Endothelial cell of umbilical vein (primary cell): ENCODE measurements at regions not wholly inside any gene's neighbourhood (a gene's known extent, or its start where the extent isn't known, plus 50 kb on each side); places are given as distances from the start of the nearest gene placed in this dataset.
A peak's percentile ranks its signal among the peaks of the same experiment; 100 is the strongest.

Experiments
- BruUV-seq: library from RNA; stranded (reverse); fragments of 400-500 nt; replicated peaks from 2 replicates; lab custom pipeline; 2021; lab: Mats Ljungman, UMichigan
- CTCF ChIA-PET: fragments of 300-600, 350-600 bp; sonication (Branson Sonifier 250); formaldehyde crosslinking; loops from one replicate; lab custom pipeline; 2021; ENCODE audit warnings: antibody characterized with exemption, inconsistent platforms; lab: Charles Lee
- POLR2A ChIA-PET: fragments of 300-600, 350-600 bp; sonication (Branson Sonifier 250); formaldehyde crosslinking; loops from one replicate; lab custom pipeline; 2021; ENCODE audit warnings: antibody characterized with exemption, inconsistent platforms; lab: Charles Lee
- DNase-seq: peaks from one replicate; pipeline ENCODE4 v3.0.0-alpha.2; 2011; ENCODE audit warnings: low read depth, low spot score
- FAIRE-seq: peaks from 2 replicates; lab custom pipeline; 2011; peaks lifted over from hg19 to GRCh38; lab: Jason Lieb, UNC
- H2AFZ ChIP-seq: 2 replicates; pipeline ENCODE4 v1.6.0; 2012; ENCODE audit warnings: low read depth, low read length, control low read depth, inconsistent platforms
- H3K27ac ChIP-seq: 2 replicates; pipeline ENCODE4 v1.5.1; 2011; ENCODE audit warnings: low read depth, mild to moderate bottlenecking, control low read depth, low read length, moderate library complexity; ENCODE audit not compliant: insufficient read depth
- H3K27me3 ChIP-seq, 2 experiments: 2 replicates each; pipeline versions ENCODE4 v1.6.0 to v1.6.1; 2011; ENCODE audit warnings: low read length in 2 of 2, mixed read lengths in 1 of 2; ENCODE audit not compliant: control insufficient read depth in 2 of 2, insufficient read depth in 2 of 2
- H3K36me3 ChIP-seq, 2 experiments: 2 replicates in 1 of 2; 3 replicates in 1 of 2; pipeline ENCODE4 v1.5.1; 2011; ENCODE audit warnings: low read length in 2 of 2, mild to moderate bottlenecking in 1 of 2, moderate library complexity in 1 of 2; ENCODE audit not compliant: control insufficient read depth in 2 of 2, insufficient read depth in 2 of 2; ENCODE audit errors: extremely low read depth in 1 of 2
- H3K4me1 ChIP-seq: 3 replicates; pipeline ENCODE4 v1.5.1; 2011; ENCODE audit warnings: mild to moderate bottlenecking, low read length; ENCODE audit not compliant: control insufficient read depth, insufficient read depth; ENCODE audit errors: extremely low read depth
- H3K4me2 ChIP-seq: 2 replicates; pipeline ENCODE4 v1.6.1; 2011; ENCODE audit warnings: low read length, control low read depth, mixed read lengths; ENCODE audit not compliant: insufficient read depth
- H3K4me3 ChIP-seq, 3 experiments: fragments of 200-600 bp in 1 of 3; sonication (generic), shearing (Covaris generic) in 1 of 3; replicated peaks in 1 of 3; 2 replicates each; pipeline ENCODE4 v1.5.1; 2011 to 2016; ENCODE audit warnings: control low read depth in 3 of 3, low read length in 3 of 3, mild to moderate bottlenecking in 2 of 3, inconsistent platforms in 1 of 3, low read depth in 1 of 3, moderate library complexity in 1 of 3; ENCODE audit not compliant: insufficient read depth in 1 of 3
- H3K79me2 ChIP-seq: 2 replicates; pipeline ENCODE4 v1.6.0; 2012; ENCODE audit warnings: low read length, inconsistent platforms; ENCODE audit not compliant: control insufficient read depth, insufficient read depth
- H3K9ac ChIP-seq: replicated peaks from 2 replicates; pipeline ENCODE3; 2011; ENCODE audit warnings: low read length, control low read depth; ENCODE audit not compliant: insufficient read depth; ENCODE audit errors: extremely low read depth
- H3K9me1 ChIP-seq: replicated peaks from 3 replicates; pipeline ENCODE4 v1.6.0; 2011; ENCODE audit warnings: mild to moderate bottlenecking, low read length; ENCODE audit not compliant: control insufficient read depth, insufficient read depth; ENCODE audit errors: extremely low read depth
- H3K9me3 ChIP-seq: replicated peaks from 2 replicates; pipeline ENCODE4 v1.5.1; 2012; ENCODE audit warnings: low read length, inconsistent platforms; ENCODE audit not compliant: control insufficient read depth, insufficient read depth
- H4K20me1 ChIP-seq: replicated peaks from 2 replicates; pipeline ENCODE3; 2011; ENCODE audit warnings: mild to moderate bottlenecking, low read length; ENCODE audit not compliant: control insufficient read depth, insufficient read depth; ENCODE audit errors: extremely low read depth
- EZH2 ChIP-seq: IDR thresholded peaks from 2 replicates; pipeline ENCODE4 v1.6.1; 2012; ENCODE audit warnings: borderline replicate concordance, low read depth, mild to moderate bottlenecking, moderate library complexity, low read length, inconsistent platforms; ENCODE audit not compliant: severe bottlenecking
- FOS ChIP-seq: IDR thresholded peaks from 2 replicates; pipeline ENCODE4 v1.6.1; 2011; ENCODE audit warnings: mild to moderate bottlenecking, low read length, moderate library complexity, borderline replicate concordance; ENCODE audit not compliant: insufficient read depth
- GATA2 ChIP-seq: IDR thresholded peaks from 2 replicates; pipeline ENCODE4 v1.7.0; 2011; ENCODE audit warnings: low read depth, mild to moderate bottlenecking, moderate library complexity, mixed read lengths, low read length; ENCODE audit not compliant: insufficient read length, insufficient read depth
- JUN ChIP-seq: IDR thresholded peaks from 2 replicates; pipeline ENCODE4 v1.6.1; 2011; ENCODE audit warnings: borderline replicate concordance, low read depth; ENCODE audit not compliant: insufficient read length, insufficient read depth
- MYC ChIP-seq: IDR thresholded peaks from one replicate; pipeline ENCODE4 v1.6.1; 2011; ENCODE audit warnings: mild to moderate bottlenecking, low read depth, low read length
- POLR2A ChIP-seq: IDR thresholded peaks from 2 replicates; pipeline ENCODE4 v1.6.1; 2012; ENCODE audit warnings: low read depth, mild to moderate bottlenecking, control low read depth, low read length
- POLR2AphosphoS5 ChIP-seq: IDR thresholded peaks from 2 replicates; pipeline ENCODE4 v1.6.1; 2012; ENCODE audit warnings: low read depth, mild to moderate bottlenecking, control low read depth, low read length, moderate library complexity; ENCODE audit not compliant: insufficient read depth
- dilution Hi-C: fragments of 300-500 bp; cut with MboI; formaldehyde crosslinking; loops from one replicate; pipeline ENCODE4 v1.15.0; 2019; ENCODE audit warnings: low sequenced_read_pairs; ENCODE audit not compliant: extremely low pct_ligation_motif_present
- intact Hi-C: fragments of 100-400 bp; cut with micrococcal nuclease; formaldehyde crosslinking; loops from one replicate; pipeline ENCODE4 v1.10.0; 2022
- TF ChIP-seq, protein P1 (sequence below): IDR thresholded peaks from 2 replicates; pipeline ENCODE4 v1.6.1; 2011; ENCODE audit not compliant: insufficient read depth, insufficient read length
- TF ChIP-seq, protein P2 (sequence below), 2 donors: IDR thresholded peaks; 1 replicate in 1 of 2; 2 replicates in 1 of 2; pipeline ENCODE4 v1.5.1; 2011; ENCODE audit warnings: low read length in 2 of 2, mild to moderate bottlenecking in 2 of 2, moderate library complexity in 2 of 2, control low read depth in 1 of 2, inconsistent platforms in 1 of 2, low read depth in 1 of 2; ENCODE audit not compliant: insufficient read depth in 1 of 2; ENCODE audit errors: extremely low read depth in 1 of 2

DNA sequence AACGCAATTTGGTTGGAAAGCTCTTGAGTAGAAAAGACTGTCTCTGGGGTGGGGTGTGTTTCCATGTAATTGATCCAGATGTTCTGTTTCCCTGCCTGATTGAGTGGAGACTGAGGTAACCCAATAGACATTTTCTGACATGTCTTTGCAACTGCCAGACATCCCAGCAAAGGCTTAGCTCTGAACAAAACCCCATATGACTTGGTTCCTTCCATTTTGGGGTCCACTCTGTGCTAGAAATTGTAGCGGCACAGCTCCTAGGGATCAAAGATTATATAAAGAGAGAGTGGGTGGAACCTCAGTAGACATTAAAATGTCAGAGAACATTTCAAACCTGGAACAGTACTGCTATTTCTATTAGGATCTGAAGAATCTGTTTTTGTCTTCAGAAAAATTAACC lies 189.3 kb downstream of the EDN1 start:
- DNase-seq = no peak
- no peaks in the 10 kb centered on the region for H3K9me1 ChIP-seq
- peaks cover 48% of the 10 kb centered on the region for H3K4me1 ChIP-seq
- no peaks in the 10 kb centered on the region for H3K9me3 ChIP-seq
- H3K27me3 ChIP-seq = no peaks in the 10 kb centered on the region
- H3K9ac ChIP-seq = no peak overlapping the region
- FAIRE-seq = no peak
- H3K79me2 ChIP-seq = no peaks in the 10 kb centered on the region
- ChIA-PET CTCF (interaction anchor here (0.7 to 1.5 kb wide), 4 partner anchors 16 to 124 kb away, joined by 3 to 4 read pairs (median 3); no protein-coding TSS in a partner anchor), POLR2A (interaction anchor here (1.0 kb wide), 1 partner anchor 189 kb away, joined by 3 read pairs; the partner anchor contains the start of gene EDN1)
- peak overlapping the region; percentile 26 for H2AFZ ChIP-seq
- intact Hi-C loops = no loop called here
- H3K27ac ChIP-seq = no peak overlapping the region
- no TSS peak for BruUV-seq
- TF ChIP-seq MYC (no peak), EZH2 (no peak), FOS (no peak), JUN (no peak), GATA2 (no peak), POLR2AphosphoS5 (no peak), POLR2A (no peak)
- TF ChIP-seq, protein P1, sequence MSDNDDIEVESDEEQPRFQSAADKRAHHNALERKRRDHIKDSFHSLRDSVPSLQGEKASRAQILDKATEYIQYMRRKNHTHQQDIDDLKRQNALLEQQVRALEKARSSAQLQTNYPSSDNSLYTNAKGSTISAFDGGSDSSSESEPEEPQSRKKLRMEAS = no peak
- TF ChIP-seq, protein P2, sequence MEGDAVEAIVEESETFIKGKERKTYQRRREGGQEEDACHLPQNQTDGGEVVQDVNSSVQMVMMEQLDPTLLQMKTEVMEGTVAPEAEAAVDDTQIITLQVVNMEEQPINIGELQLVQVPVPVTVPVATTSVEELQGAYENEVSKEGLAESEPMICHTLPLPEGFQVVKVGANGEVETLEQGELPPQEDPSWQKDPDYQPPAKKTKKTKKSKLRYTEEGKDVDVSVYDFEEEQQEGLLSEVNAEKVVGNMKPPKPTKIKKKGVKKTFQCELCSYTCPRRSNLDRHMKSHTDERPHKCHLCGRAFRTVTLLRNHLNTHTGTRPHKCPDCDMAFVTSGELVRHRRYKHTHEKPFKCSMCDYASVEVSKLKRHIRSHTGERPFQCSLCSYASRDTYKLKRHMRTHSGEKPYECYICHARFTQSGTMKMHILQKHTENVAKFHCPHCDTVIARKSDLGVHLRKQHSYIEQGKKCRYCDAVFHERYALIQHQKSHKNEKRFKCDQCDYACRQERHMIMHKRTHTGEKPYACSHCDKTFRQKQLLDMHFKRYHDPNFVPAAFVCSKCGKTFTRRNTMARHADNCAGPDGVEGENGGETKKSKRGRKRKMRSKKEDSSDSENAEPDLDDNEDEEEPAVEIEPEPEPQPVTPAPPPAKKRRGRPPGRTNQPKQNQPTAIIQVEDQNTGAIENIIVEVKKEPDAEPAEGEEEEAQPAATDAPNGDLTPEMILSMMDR (IDR thresholded peaks at IDR 0.05; ENCODE audit: extremely low read depth in 1 of 2, insufficient read depth in 1 of 2, low read depth in 1 of 2, low read length in 2 of 2) = no peak
- dilution Hi-C loops = loop anchor here (25.0 kb wide), 2 partner anchors 108 to 192 kb away; partner anchors contain the start of gene EDN1
- no peak overlapping the region for H3K4me2 ChIP-seq
- H3K4me3 ChIP-seq = no peak overlapping the region
- H3K36me3 ChIP-seq = no peaks in the 10 kb centered on the region
- no peaks in the 10 kb centered on the region for H4K20me1 ChIP-seq
